ENCODE measurements at regions not wholly inside any gene's neighbourhood (a gene's known extent, or its start where the extent isn't known, plus 50 kb on each side); places are given as distances from the start of the nearest gene placed in this dataset.

DNA sequence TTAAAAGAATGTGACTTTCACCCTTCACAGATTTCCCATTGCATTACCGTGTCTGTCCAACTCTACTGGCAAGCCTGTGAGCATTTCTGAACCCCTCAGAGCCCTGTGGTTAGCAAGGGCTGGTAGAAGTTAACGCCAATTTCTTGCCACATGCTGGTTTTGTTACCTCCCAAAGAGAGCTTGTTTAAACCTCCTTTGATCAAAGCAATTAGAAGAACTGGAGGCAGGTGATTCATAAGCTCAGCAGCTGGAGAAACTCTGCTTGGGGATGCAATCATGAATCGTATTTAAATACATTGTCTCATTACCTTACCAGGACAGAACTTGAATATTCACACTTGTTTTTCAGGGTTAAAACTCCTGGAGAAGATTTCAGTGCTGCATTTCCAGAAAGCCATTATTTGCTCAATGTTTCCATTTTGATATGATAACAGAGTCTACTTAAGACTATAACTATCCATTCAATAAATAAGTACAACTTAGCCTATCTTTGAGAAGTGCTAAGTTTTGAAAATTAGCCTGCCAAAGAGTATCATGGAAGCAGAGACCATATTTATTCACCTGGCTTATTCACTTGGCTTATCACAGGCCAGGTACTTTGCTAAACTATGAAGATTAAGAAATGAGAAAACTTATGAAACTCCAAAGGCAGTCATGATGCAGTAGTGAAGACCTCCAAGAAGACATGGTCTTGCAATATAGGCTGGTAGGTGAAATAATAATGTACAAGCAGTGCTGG lies 292.8 kb downstream of the INSIG2 start:
- 14% methylated on average over 3 of the region's 3 CpGs for WGBS (ENCODE audit: missing lambda C conversion rate)
- CTCF ChIA-PET: interaction anchor here (0.6 to 1.8 kb wide), 2 partner anchors 9 to 29 kb away, joined by 3 to 6 read pairs; no protein-coding TSS in a partner anchor

More for the DNA sequence above, 292.8 kb downstream of the INSIG2 start:
- POLR2A ChIA-PET: no interaction called here
- no peak for ATAC-seq
- no peak for FAIRE-seq
- no peak overlapping the region for H3K4me2 ChIP-seq
- no peak overlapping the region for H3K4me3 ChIP-seq
- H3K27ac ChIP-seq: no peak overlapping the region
- no peaks in the 10 kb centered on the region for H3K9me3 ChIP-seq
- TF ChIP-seq NFE2L2 (conservative IDR thresholded peaks at IDR 0.05; ENCODE audit: low read length) (no peak), SREBF2 (IDR thresholded peaks at IDR 0.05) (no peak), GATA3 (IDR thresholded peaks at IDR 0.05; ENCODE audit: borderline replicate concordance) (no peak), KDM1A (IDR thresholded peaks at IDR 0.05; ENCODE audit: low read depth) (no peak), RARB (CRISPR knock-in tag; IDR thresholded peaks at IDR 0.05) (no peak), BCL3 (IDR thresholded peaks at IDR 0.05) (no peak), FOXS1 (CRISPR knock-in tag; IDR thresholded peaks at IDR 0.05) (no peak), HOXA7 (CRISPR knock-in tag; IDR thresholded peaks at IDR 0.05) (no peak), NR3C1 (IDR thresholded peaks at IDR 0.05) (no peak), TFCP2L1 (CRISPR knock-in tag; IDR thresholded peaks at IDR 0.05) (no peak)
- TF ChIP-seq, protein P1, sequence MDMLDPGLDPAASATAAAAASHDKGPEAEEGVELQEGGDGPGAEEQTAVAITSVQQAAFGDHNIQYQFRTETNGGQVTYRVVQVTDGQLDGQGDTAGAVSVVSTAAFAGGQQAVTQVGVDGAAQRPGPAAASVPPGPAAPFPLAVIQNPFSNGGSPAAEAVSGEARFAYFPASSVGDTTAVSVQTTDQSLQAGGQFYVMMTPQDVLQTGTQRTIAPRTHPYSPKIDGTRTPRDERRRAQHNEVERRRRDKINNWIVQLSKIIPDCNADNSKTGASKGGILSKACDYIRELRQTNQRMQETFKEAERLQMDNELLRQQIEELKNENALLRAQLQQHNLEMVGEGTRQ (IDR thresholded peaks at IDR 0.05): no peak
- TF ChIP-seq, protein P2, sequence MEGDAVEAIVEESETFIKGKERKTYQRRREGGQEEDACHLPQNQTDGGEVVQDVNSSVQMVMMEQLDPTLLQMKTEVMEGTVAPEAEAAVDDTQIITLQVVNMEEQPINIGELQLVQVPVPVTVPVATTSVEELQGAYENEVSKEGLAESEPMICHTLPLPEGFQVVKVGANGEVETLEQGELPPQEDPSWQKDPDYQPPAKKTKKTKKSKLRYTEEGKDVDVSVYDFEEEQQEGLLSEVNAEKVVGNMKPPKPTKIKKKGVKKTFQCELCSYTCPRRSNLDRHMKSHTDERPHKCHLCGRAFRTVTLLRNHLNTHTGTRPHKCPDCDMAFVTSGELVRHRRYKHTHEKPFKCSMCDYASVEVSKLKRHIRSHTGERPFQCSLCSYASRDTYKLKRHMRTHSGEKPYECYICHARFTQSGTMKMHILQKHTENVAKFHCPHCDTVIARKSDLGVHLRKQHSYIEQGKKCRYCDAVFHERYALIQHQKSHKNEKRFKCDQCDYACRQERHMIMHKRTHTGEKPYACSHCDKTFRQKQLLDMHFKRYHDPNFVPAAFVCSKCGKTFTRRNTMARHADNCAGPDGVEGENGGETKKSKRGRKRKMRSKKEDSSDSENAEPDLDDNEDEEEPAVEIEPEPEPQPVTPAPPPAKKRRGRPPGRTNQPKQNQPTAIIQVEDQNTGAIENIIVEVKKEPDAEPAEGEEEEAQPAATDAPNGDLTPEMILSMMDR (IDR thresholded peaks at IDR 0.05): no peak
- TF ChIP-seq, protein P3, sequence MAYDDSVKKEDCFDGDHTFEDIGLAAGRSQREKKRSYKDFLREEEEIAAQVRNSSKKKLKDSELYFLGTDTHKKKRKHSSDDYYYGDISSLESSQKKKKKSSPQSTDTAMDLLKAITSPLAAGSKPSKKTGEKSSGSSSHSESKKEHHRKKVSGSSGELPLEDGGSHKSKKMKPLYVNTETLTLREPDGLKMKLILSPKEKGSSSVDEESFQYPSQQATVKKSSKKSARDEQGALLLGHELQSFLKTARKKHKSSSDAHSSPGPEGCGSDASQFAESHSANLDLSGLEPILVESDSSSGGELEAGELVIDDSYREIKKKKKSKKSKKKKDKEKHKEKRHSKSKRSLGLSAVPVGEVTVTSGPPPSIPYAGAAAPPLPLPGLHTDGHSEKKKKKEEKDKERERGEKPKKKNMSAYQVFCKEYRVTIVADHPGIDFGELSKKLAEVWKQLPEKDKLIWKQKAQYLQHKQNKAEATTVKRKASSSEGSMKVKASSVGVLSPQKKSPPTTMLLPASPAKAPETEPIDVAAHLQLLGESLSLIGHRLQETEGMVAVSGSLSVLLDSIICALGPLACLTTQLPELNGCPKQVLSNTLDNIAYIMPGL (CRISPR knock-in tag; IDR thresholded peaks at IDR 0.05; ENCODE audit: borderline replicate concordance): no peak
- TF ChIP-seq, protein P4, sequence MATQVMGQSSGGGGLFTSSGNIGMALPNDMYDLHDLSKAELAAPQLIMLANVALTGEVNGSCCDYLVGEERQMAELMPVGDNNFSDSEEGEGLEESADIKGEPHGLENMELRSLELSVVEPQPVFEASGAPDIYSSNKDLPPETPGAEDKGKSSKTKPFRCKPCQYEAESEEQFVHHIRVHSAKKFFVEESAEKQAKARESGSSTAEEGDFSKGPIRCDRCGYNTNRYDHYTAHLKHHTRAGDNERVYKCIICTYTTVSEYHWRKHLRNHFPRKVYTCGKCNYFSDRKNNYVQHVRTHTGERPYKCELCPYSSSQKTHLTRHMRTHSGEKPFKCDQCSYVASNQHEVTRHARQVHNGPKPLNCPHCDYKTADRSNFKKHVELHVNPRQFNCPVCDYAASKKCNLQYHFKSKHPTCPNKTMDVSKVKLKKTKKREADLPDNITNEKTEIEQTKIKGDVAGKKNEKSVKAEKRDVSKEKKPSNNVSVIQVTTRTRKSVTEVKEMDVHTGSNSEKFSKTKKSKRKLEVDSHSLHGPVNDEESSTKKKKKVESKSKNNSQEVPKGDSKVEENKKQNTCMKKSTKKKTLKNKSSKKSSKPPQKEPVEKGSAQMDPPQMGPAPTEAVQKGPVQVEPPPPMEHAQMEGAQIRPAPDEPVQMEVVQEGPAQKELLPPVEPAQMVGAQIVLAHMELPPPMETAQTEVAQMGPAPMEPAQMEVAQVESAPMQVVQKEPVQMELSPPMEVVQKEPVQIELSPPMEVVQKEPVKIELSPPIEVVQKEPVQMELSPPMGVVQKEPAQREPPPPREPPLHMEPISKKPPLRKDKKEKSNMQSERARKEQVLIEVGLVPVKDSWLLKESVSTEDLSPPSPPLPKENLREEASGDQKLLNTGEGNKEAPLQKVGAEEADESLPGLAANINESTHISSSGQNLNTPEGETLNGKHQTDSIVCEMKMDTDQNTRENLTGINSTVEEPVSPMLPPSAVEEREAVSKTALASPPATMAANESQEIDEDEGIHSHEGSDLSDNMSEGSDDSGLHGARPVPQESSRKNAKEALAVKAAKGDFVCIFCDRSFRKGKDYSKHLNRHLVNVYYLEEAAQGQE (IDR thresholded peaks at IDR 0.05): no peak
- no peak for DNase-seq (ENCODE audit: low read depth in 1 of 2, low spot score in 1 of 2)
- no peaks in the 10 kb centered on the region for H3K4me1 ChIP-seq
